NCI-H1105 (cell line): ENCODE measurements at regions not wholly inside any gene's neighbourhood (a gene's known extent, or its start where the extent isn't known, plus 50 kb on each side); places are given as distances from the start of the nearest gene placed in this dataset.
A peak's percentile ranks its signal among the peaks of the same experiment; 100 is the strongest.

Experiments used
- DNase-seq: peaks from one replicate; lab custom pipeline; 2025; lab: John Stamatoyannopoulos, UW

GRCh38 chrX:22325096-22325495 is 52.4 kb downstream of the CBLL2 start:
- DNase-seq: no peak

DNA sequence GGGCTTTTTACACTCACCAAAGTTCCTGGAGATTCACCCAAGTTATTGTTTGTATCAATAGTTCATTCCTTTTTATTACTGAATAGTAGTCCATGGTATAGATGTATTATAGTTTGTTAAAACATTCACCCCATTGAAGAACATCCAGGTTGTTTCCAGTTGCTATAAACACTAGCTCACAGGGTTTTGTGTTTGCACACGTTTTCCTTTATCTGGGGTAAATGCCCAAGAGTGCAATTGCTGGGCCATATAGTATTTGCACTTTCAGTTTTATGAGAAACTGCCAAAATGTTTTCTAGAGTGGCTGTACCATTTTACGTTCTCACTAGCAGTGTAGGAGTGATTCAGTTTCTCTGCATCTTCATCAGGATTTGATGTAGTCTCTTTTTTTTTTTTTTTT is 57.1 kb downstream of the CBLL2 start:
- DNase-seq: no peak

DNA sequence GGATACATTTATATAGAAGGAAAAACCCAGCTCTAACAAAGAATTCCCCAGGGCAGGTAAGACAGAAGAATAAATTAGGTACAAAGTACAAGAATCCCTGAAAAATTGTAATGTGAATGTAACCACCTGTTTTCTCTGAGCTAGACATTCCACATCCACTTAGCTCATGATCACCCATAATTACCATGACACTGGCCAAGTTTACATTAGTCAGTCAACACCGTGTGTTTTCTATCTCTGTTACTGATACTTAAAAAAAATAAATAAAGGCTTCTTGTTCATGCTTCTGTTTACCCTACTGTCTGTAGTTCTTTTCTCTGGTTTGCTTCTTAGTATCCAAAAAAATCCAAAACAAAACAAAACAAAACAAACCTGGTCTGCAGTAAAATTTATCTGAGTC is 66.0 kb downstream of the CBLL2 start:
- DNase-seq: no peak

GRCh38 chrX:22339459-22339858 is 66.7 kb downstream of the CBLL2 start:
- DNase-seq: no peak

GRCh38 chrX:22340022-22340616 is 67.4 kb downstream of the CBLL2 start:
- DNase-seq: no peak

DNA sequence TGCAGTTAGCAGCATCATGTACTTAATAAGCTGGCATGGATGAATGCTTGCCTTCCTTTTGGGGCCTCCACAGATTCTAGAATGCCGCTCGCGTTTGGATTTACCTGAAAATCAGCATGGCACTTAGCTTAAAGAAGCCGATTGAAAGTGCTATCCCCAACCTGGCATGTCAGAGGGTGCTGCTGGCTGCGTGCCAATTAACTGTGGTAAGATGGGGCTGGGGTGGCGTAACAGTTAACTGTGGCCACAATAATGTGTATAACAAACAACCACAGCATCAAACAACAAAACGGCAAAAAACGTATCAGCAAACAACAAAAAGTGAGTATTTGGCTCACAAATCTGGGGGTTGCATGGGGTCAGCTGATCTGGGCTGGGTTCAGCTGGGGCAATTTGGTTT is 70.5 kb downstream of the CBLL2 start:
- DNase-seq: no peak

- DNase-seq: no peak
Observed at GRCh38 chrX:22345884-22346283, 73.2 kb downstream of the CBLL2 start.

GRCh38 chrX:22347491-22347890 is 74.8 kb downstream of the CBLL2 start:
- no peak for DNase-seq

DNA sequence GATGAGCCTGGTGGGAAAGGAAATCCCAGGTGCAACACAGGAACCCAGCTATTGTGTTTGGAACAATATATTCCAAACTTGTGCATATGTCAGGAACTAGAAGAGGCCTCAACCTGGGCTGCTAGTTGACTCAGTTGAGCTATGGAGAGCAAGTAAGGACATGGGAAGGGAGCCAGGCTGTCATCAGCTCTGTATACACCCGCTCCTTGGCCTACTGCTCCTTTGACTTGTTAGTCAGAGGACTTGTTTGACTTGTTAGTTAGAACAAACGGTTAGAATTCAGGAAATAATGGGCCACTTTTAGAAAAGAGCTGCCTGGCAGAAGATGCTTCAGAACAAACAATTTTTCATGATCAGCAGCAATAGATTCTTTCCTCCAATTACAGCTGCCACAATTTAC is 76.4 kb downstream of the CBLL2 start:
- DNase-seq: no peak

DNA sequence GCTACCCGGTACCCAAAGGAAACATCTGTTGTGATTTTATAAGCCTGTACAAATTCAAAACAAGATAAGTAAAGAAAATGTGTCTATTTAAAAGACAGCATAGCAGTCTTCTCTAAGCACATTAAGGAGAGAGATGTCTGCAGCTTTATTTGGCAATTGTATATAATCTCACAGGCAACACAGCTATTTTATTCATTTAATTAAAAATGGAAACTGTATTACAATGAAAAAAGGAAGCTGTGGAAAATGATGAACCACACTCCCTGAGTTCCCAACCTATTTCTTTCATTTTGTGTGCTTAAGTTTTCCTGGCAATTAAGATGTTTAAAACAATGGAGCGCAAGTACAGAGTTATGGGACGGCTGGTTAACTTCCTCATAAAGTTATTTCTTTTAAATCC is 78.4 kb downstream of the CBLL2 start:
- no peak for DNase-seq

DNA sequence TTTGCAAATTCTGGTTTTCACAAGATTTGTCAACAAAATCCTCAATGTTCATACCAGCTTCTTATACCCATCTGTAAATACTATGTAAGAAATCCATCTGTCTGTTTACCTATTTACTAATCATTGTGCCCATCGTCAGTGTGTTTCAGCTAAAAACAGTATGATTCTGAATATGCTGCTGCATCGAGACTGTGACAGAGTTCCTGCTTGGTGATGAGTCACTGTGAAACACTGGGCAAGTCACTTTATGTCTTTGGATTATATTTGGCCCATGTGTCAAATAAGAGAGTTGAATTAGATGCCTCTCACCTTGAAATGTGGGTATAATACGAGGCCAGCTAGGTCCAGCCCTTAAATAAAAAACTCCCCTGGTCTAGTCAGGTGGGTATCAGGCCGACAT is 79.3 kb downstream of the CBLL2 start:
- DNase-seq: no peak

GRCh38 chrX:22357621-22358020 is 84.9 kb downstream of the CBLL2 start:
- DNase-seq: no peak

GRCh38 chrX:22360129-22360528 is 87.4 kb downstream of the CBLL2 start:
- DNase-seq: no peak

GRCh38 chrX:22365460-22365859 is 92.7 kb downstream of the CBLL2 start:
- no peak for DNase-seq

GRCh38 chrX:22366166-22366702 is 93.5 kb downstream of the CBLL2 start:
- no peak for DNase-seq

GRCh38 chrX:22366906-22367305 is 94.2 kb downstream of the CBLL2 start:
- no peak for DNase-seq

DNA sequence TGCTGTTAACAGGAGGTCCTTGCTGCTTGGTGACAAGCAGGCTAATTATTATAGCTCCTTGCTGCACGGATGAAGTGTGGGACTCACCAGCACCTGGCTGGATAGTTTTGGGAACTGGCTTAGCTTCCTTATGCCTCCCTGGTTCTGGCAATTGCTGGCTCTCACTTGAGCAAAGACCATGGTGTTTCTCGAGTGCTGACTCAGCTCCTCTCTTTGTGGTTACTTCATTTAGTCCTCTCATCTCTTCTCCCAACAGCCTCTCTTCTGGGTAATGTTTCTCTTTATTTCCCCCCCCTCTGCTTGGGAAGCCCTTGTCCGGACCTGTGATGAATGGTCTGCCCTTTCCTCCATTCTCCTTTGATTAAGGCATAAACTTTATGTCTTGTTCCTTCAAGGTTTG is 100.4 kb downstream of the CBLL2 start:
- DNase-seq: no peak

- DNase-seq: no peak
Observed at GRCh38 chrX:22373766-22374165, 101.1 kb downstream of the CBLL2 start.

- DNase-seq: no peak
Observed at GRCh38 chrX:22376369-22376768, 103.7 kb downstream of the CBLL2 start.

DNA sequence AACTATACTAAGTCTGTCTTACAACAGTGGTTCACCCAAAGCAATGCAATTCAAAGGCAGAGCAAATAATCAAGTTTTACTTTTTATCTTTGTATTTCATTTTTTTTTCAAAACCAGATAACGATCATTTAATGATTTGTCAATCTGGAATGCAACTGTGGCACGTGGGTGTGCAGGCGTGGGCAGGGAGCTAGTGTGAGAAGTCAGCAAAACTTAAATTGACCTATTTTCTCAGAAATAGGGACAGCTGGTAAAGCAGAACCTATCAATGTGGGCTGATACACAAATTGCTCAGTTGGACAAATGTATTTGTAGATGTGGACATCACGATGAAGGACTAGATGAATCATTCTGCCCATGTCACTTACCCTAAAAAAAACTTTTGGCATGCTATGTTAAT is 105.6 kb downstream of the CBLL2 start:
- DNase-seq: no peak

- no peak for DNase-seq
Observed at GRCh38 chrX:22383988-22384387, 111.3 kb downstream of the CBLL2 start.

DNA sequence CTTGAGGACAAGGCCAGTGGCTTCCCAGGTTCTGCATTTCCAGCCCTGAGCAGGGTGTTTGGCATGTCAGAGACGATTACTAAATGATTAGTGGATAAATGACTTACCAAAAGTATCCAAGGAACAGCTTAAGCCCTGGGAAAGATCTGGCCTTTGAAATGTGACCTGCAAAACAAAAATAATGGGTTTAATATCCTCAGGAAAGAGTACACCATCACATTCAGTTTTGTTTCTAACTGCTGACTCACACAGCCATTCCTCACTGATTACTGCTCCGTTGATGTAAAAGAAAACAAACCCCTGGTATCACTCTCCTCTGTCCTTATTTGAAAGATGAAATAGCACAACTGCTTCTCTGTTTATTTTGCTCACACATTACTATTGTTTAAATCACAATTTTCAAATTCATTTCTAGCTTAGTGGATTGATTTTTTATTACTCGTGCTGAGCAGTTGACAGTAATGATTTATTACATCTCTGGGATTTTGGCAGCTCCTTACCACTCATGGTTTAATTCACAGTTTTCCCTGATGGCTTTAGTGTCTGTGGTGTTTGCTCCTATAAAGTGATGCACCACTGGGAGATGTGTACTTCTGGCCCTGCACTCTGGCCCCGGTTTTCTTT is 117.0 kb downstream of the CBLL2 start:
- peak; percentile 36 for DNase-seq

DNA sequence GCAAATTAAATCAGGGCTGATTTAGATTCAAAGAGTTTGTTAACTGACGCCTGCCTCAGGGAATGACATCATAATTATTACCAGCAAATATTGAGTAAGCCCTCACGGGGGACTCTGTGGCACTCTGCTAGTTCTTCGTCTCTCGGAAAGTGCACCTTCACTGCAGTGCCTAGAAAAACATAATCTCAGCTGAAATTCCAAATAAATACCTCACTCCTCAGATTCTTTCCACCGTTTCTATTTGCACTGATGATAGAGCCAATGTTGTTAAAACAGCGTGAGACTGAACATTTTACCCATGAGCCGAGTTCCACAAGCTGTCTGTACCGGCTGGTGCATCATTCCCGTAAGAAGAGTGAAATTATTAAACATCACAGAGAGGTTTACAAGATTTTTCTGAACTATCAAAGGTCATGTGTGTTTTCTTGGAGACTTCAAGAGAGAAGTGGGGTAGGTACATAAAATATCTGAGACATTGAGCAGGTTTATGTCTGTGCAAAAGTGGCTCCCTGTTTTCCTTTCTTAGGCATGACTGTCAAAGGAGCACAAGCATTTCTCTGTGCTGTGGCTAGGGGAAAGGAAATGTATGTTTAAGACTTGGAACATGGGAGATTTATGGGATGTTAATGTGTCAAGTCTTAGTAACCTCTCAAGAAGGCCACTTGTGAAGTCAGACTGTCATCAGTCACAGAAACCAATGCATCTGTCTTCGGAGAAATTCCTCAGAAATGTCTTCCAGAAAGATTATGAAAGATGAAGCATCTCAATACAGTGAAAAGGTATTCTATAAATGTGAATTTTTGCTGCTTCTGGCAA is 119.6 kb downstream of the CBLL2 start:
- DNase-seq: no peak
